GM18519 (cell line): ENCODE measurements at regions not wholly inside any gene's neighbourhood (a gene's known extent, or its start where the extent isn't known, plus 50 kb on each side); places are given as distances from the start of the nearest gene placed in this dataset.
A peak's percentile ranks its signal among the peaks of the same experiment; 100 is the strongest.
"Not testable (repeated sequence)": the region's sequence is repeated elsewhere in the genome, so short reads cannot be mapped to it uniquely, and the experiment has no call there.

Experiments
- ATAC-seq: cut with Tn5 transposase; IDR thresholded peaks from one replicate; pipeline ENCODE4 v1.9.1; 2021; ENCODE audit warnings: mild to moderate bottlenecking, moderate library complexity; ENCODE audit not compliant: unreplicated experiment, low FRiP score

GRCh38 chr5:93359296-93359959, 221.6 kb downstream of the NR2F1-AS1 start:
- no peak for ATAC-seq

DNA sequence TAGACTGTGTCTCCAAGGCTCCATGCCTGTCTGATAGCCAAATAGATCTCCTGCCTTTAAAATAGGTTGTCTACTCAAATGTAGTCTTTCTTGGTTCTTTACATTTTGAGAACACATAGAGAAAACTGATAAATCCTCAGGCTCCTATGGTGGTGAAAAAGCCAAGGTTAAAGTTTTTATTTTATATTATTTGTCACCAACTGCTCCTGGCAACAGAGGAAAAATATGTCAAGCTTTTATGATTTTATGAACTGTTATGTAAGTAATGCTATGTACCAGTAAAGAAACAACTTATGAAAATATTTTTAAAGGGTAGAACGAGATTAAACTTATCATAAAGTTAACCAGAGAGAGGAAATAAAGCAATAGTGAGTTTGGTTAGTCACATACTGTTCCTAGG, 222.8 kb downstream of the NR2F1-AS1 start:
- ATAC-seq = no peak

- ATAC-seq = no peak
Measured at GRCh38 chr5:93357686-93358085, 223.3 kb downstream of the NR2F1-AS1 start.

DNA sequence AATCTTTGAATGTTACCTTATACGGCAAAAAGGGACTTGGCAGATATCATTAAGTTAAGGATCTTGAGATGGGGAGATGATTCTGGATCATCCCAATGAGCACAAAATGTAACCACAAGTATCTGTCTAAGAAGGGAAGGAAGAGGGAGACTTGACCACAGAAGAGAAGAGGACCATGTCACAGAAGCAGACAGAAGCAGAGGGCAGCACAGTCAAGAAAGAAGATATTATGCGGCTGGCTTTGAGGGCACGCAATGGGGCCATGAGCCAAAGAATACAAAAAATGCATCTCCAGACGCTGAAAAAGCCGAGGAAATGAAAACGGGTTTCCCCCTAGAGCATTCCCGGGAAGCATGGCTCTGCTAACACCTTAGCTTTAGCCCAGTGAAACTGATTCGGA, 225.3 kb downstream of the NR2F1-AS1 start:
- no peak for ATAC-seq

DNA sequence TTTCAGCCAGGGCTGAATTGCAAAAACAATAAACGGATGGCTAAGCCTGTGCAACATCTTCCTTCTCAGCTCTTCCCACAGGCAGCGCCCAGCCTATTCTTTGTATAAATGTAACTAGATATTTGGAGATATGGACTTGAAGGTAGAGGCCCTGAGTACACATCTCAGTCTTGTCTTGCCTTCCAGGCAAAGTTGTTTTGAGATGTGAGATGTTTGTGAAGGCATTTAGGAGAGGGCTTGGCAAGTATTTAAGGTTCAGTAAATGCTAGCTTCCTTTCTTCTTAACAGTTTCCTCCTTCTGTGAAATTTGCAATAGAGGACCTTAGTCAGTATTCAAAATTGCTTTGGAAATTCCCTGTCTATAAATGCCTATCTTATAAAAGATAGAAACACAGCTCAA, 228.8 kb downstream of the NR2F1-AS1 start:
- no peak for ATAC-seq

DNA sequence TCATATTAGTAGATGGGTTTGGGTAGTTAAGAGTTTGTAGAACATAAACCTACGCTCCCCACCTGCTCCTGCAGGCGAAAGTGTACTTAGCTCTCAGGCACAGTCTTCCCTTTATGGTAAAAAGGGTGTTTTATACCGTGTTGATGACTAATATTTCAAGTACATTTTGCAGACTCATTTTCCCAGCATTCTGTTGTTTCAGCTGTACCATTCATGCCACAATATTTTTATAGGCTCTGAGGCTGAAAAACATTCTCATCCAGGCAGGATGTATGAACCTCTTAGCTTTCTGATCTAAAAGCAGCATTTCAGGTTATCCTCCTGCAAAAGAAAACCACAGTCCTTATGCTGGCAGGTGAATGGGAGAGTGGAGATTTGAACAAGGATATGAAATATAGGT, 231.4 kb downstream of the NR2F1-AS1 start:
- no peak for ATAC-seq

DNA sequence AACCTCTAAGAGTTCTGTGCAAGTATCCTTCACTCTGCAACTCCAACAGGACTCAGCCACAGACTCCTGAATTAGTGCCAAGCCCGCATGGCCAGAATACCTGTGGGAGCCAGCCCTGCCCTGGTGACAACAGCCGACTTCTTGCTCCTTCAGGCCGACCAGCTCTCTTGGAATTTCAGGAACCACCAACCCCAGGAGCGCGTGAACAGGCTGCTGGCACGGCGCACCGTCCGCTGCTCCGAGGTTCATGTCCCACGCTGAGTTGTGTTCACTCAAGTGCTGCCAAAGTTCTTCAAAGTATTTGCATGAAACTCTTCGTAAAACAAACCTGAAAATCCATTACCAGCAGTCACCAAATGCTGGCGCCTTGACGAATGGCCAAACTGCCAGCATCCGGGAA, 232.8 kb downstream of the NR2F1-AS1 start:
- ATAC-seq = no peak

DNA sequence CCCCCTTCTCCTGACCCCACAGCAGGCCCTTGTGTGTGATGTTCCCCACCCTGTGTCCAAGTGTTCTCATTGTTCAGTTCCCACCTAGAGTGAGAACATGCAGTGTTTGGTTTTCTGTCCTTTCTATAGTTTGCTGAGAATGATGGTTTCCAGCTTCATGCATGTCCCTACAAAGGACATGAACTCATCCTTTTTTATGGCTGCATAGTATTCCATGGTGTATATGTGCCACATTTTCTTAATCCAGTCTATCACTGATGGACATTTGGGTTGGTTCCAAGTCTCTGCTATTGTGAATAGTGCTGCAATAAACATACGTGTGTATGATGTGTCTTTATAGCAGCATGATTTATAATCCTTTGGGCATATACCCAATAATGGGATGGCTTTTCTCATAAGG, 234.2 kb downstream of the NR2F1-AS1 start:
- not testable (repeated sequence) for ATAC-seq

GRCh38 chr5:93346301-93346700, 234.7 kb downstream of the NR2F1-AS1 start:
- ATAC-seq = no peak

- no peak for ATAC-seq
Measured at GRCh38 chr5:93343570-93343969, 237.4 kb downstream of the NR2F1-AS1 start.

- ATAC-seq = peak; percentile 58
Measured at GRCh38 chr5:93342563-93343061, 238.4 kb downstream of the NR2F1-AS1 start.

DNA sequence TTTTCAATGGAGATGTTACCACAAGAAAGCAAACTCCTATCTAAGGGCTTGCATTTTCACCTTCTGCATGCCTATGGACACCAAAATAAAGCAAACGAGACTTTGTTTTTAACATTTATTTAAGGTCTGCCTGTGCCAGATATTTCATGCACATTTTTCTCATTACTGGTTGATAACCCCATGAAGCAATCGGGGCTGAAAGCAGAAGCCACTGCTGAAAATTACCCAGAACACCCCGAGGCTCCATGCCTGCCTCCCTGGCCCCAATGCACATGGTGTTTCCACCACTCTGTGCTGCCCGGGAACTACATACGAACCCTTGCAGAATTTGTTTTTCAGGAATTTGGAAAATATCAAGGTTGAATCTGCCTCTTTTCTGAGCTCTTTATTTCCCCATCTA, 240.1 kb downstream of the NR2F1-AS1 start:
- no peak for ATAC-seq

GRCh38 chr5:93337138-93337537, 243.9 kb downstream of the NR2F1-AS1 start:
- no peak for ATAC-seq

- ATAC-seq = no peak
Measured at GRCh38 chr5:93336330-93337110, 244.5 kb downstream of the NR2F1-AS1 start.

DNA sequence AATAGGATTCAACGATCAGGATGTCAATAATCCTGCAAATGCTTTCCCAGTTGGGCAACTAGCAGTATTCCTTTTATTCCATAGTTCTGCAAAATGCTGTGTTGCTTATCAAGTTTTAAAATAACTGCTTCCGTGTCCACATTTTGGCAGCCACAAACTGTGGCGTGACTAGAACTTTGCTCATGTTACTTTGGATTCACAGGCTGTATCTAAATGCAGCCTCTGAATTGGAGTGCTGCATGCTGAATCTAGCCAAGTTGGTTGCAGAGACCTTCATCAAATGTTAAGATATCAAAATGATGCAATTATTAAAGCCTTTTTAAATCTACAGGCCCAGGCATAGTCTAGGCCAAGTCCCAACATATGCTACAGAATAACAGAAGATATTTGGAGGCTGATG, 249.2 kb downstream of the NR2F1-AS1 start:
- no peak for ATAC-seq

GRCh38 chr5:93331241-93331640, 249.8 kb downstream of the NR2F1-AS1 start:
- ATAC-seq = no peak

DNA sequence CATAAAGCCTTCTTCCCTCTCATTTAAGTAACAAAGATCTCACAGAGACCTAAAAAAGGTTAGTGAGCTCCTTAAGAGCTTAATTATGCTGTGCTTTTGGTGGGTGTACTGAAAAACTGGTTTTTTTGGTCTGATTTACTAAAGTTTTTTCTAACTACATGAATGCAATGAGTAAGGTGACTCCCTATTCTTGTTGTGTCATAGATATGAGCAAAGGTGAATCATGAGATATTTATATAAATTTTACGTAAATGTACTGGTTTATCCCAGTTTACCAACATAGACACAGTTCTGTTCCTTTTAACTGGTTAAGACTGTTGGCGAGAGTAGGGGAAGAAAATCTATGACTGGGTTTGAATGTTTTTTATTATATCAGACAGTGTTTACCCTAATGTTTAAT, 250.5 kb downstream of the NR2F1-AS1 start:
- no peak for ATAC-seq

DNA sequence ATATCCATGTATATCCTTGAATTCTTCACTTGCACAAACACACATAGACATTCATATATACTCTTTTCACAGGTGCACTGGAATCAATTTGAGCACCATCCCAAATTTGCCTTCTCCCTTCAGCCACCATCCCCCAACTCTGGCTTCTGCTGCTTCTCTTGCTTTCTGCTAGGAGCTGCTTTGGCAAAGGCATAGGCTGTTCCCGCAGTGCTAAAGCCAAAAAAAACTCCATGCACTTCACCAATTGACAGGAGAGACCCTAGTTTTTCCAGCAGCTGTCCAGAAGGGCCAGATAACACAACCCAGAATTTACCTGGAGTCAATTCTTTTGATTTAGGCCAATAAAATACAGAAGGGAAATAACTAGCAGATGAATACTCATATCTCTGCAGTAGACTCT, 251.3 kb downstream of the NR2F1-AS1 start:
- no peak for ATAC-seq

DNA sequence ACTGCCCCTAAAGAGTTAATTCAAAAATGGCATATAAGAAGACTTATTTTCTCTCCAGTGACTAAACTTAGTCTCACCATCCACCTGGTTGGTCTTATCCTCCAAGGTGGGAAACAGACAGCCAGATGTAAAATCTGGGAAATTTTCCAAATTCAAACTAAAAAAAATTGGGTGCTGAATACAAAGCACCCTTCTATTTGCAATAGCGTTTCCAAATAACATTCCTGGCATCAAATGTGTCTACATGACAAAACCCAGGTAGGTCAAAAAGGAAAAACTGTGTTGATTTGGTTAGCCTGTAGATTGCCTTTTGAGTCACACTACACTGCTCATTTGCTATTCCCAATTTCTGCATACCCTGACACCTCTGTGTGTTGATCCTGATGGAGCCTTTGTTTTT, 252.2 kb downstream of the NR2F1-AS1 start:
- ATAC-seq = no peak

- no peak for ATAC-seq
Measured at GRCh38 chr5:93327605-93328004, 253.4 kb downstream of the NR2F1-AS1 start.

DNA sequence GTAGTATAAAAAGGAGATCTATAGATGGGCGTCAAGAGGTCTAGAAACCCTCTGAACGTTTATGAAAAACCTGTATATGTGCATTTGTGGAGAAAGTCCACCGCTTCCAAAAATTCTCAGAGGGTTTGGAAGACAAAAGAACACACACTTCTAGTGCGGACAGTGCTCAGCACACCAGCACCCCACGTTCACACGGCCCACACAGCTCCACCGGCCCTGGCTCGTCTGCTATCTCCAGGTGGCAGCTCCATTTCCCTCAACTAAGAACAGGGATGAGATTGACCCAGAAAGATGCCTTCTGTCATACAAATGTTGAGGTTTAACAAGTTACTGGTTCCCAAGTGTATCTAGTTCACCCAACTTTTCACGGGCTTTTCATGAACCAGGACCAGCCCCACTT, 255.1 kb downstream of the NR2F1-AS1 start:
- ATAC-seq = no peak
